ENCODE measurements at regions not wholly inside any gene's neighbourhood (a gene's known extent, or its start where the extent isn't known, plus 50 kb on each side); places are given as distances from the start of the nearest gene placed in this dataset.

GRCh38 chr7:146002008-146002407 lies 114.6 kb upstream of the CNTNAP2 start:
- Histone ChIP-seq H3K4me3 (ENCODE audit: low read depth, low read length) (no peak overlapping the region), H3K27me3 (ENCODE audit: insufficient read depth, low read depth, severe bottlenecking) (no peaks in the 10 kb centered on the region), H3K27ac (no peak overlapping the region), H3K9me3 (ENCODE audit: severe bottlenecking) (no peaks in the 10 kb centered on the region), H3K36me3 (no peaks in the 10 kb centered on the region)
- no peak for TF ChIP-seq CTCF (IDR thresholded peaks at IDR 0.05; ENCODE audit: low read depth, low read length)
- no peak for DNase-seq

GRCh38 chr7:146000882-146001281 lies 115.7 kb upstream of the CNTNAP2 start:
- Histone ChIP-seq H3K27me3 (ENCODE audit: insufficient read depth, low read depth, severe bottlenecking) (no peaks in the 10 kb centered on the region), H3K4me3 (ENCODE audit: low read depth, low read length) (no peak overlapping the region), H3K27ac (no peak overlapping the region), H3K9me3 (ENCODE audit: severe bottlenecking) (no peaks in the 10 kb centered on the region), H3K36me3 (no peaks in the 10 kb centered on the region)
- TF ChIP-seq CTCF (IDR thresholded peaks at IDR 0.05; ENCODE audit: low read depth, low read length) = no peak
- DNase-seq = no peak

- no peak overlapping the region for H3K27ac ChIP-seq
- no peaks in the 10 kb centered on the region for H3K36me3 ChIP-seq
- no peaks in the 10 kb centered on the region for H3K27me3 ChIP-seq (ENCODE audit: insufficient read depth, low read depth, severe bottlenecking)
- H3K9me3 ChIP-seq (ENCODE audit: severe bottlenecking) = no peaks in the 10 kb centered on the region
- TF ChIP-seq CTCF (IDR thresholded peaks at IDR 0.05; ENCODE audit: low read depth, low read length) = no peak
- DNase-seq = no peak
- no peak overlapping the region for H3K4me3 ChIP-seq (ENCODE audit: low read depth, low read length)
Observed at GRCh38 chr7:145989469-145989868, 127.1 kb upstream of the CNTNAP2 start.

GRCh38 chr7:145986248-145986874 lies 130.2 kb upstream of the CNTNAP2 start:
- H3K27me3 ChIP-seq (ENCODE audit: insufficient read depth, low read depth, severe bottlenecking) = no peaks in the 10 kb centered on the region
- DNase-seq = no peak
- no peaks in the 10 kb centered on the region for H3K9me3 ChIP-seq (ENCODE audit: severe bottlenecking)
- no peak overlapping the region for H3K27ac ChIP-seq
- no peak for TF ChIP-seq CTCF (IDR thresholded peaks at IDR 0.05; ENCODE audit: low read depth, low read length)
- H3K4me3 ChIP-seq (ENCODE audit: low read depth, low read length) = no peak overlapping the region
- H3K36me3 ChIP-seq = no peaks in the 10 kb centered on the region

- Histone ChIP-seq H3K36me3 (no peaks in the 10 kb centered on the region), H3K4me3 (ENCODE audit: low read depth, low read length) (no peak overlapping the region), H3K27ac (no peak overlapping the region), H3K27me3 (ENCODE audit: insufficient read depth, low read depth, severe bottlenecking) (no peaks in the 10 kb centered on the region), H3K9me3 (ENCODE audit: severe bottlenecking) (no peaks in the 10 kb centered on the region)
- DNase-seq = no peak
- TF ChIP-seq CTCF (IDR thresholded peaks at IDR 0.05; ENCODE audit: low read depth, low read length) = no peak
Observed at GRCh38 chr7:145978769-145979168, 137.8 kb upstream of the CNTNAP2 start.

GRCh38 chr7:145959981-145960380 lies 156.6 kb upstream of the CNTNAP2 start:
- Histone ChIP-seq H3K36me3 (no peaks in the 10 kb centered on the region), H3K9me3 (ENCODE audit: severe bottlenecking) (no peaks in the 10 kb centered on the region), H3K27me3 (ENCODE audit: insufficient read depth, low read depth, severe bottlenecking) (no peaks in the 10 kb centered on the region), H3K4me3 (ENCODE audit: low read depth, low read length) (no peak overlapping the region), H3K27ac (no peak overlapping the region)
- no peak for DNase-seq
- TF ChIP-seq CTCF (IDR thresholded peaks at IDR 0.05; ENCODE audit: low read depth, low read length) = no peak

All from WERI-Rb-1 (cell line).